Medulla oblongata (tissue), 1 donor: ENCODE measurements at regions not wholly inside any gene's neighbourhood (a gene's known extent, or its start where the extent isn't known, plus 50 kb on each side); places are given as distances from the start of the nearest gene placed in this dataset.
"Not testable (repeated sequence)": the region's sequence is repeated elsewhere in the genome, so short reads cannot be mapped to it uniquely, and the experiment has no call there.

Source experiments
- DNase-seq: peaks from one replicate; pipeline ENCODE4 v3.0.0-alpha.2; 2015; ENCODE audit errors: extremely low spot score

- DNase-seq, result no peak
These were observed 172.6 kb downstream of the GOLGA6L6 start for GRCh38 chr15:20368974-20369373.

- DNase-seq, result no peak
These were observed 174.5 kb downstream of the GOLGA6L6 start for GRCh38 chr15:20367093-20367492.

GRCh38 chr15:20363591-20363990 is 178.0 kb downstream of the GOLGA6L6 start:
- DNase-seq, result not testable (repeated sequence)

GRCh38 chr15:20361091-20361490 is 180.5 kb downstream of the GOLGA6L6 start:
- DNase-seq, result no peak

- no peak for DNase-seq
These were observed 182.7 kb downstream of the GOLGA6L6 start for GRCh38 chr15:20358779-20359414.

GRCh38 chr15:20358066-20358778 is 183.4 kb downstream of the GOLGA6L6 start:
- DNase-seq, result no peak

- no peak for DNase-seq
These were observed 184.0 kb downstream of the GOLGA6L6 start for GRCh38 chr15:20357481-20358065.

GRCh38 chr15:20356911-20357480 is 184.6 kb downstream of the GOLGA6L6 start:
- no peak for DNase-seq

GRCh38 chr15:20356444-20356910 is 185.1 kb downstream of the GOLGA6L6 start:
- DNase-seq, result peak; percentile 87

- DNase-seq, result no peak
These were observed 186.2 kb downstream of the GOLGA6L6 start for GRCh38 chr15:20355256-20355868.

- not testable (repeated sequence) for DNase-seq
These were observed 186.7 kb downstream of the GOLGA6L6 start for GRCh38 chr15:20354884-20355223.

- no peak for DNase-seq
These were observed 187.4 kb downstream of the GOLGA6L6 start for GRCh38 chr15:20353966-20354883.

GRCh38 chr15:20352241-20353200 is 189.1 kb downstream of the GOLGA6L6 start:
- no peak for DNase-seq

GRCh38 chr15:20351448-20351971 is 190.1 kb downstream of the GOLGA6L6 start:
- DNase-seq, result no peak

- peak; percentile 5 for DNase-seq
These were observed 191.7 kb downstream of the GOLGA6L6 start for GRCh38 chr15:20349774-20350498.

GRCh38 chr15:20348900-20349773 is 192.5 kb downstream of the GOLGA6L6 start:
- DNase-seq, result peak; percentile 2

- DNase-seq, result peak; percentile 4
These were observed 193.2 kb downstream of the GOLGA6L6 start for GRCh38 chr15:20348291-20348899.
